GM23248 (cell line): ENCODE measurements at regions not wholly inside any gene's neighbourhood (a gene's known extent, or its start where the extent isn't known, plus 50 kb on each side); places are given as distances from the start of the nearest gene placed in this dataset.
A peak's percentile ranks its signal among the peaks of the same experiment; 100 is the strongest.

ENCODE experiments used
- DNase-seq: peaks from one replicate; pipeline ENCODE4 v3.0.0-alpha.2; 2015
- H2AFZ ChIP-seq: fragments of 200-600 bp; sonication (generic); 2 replicates; pipeline ENCODE4 v1.6.1; 2016; ENCODE audit warnings: antibody characterized with exemption
- H3F3A ChIP-seq: fragments of 200-600 bp; sonication (generic); 2 replicates; pipeline ENCODE4 v1.6.1; 2016; ENCODE audit warnings: mild to moderate bottlenecking, antibody characterized with exemption, mixed run types; ENCODE audit not compliant: insufficient read depth
- H3K27ac ChIP-seq: fragments of 200-600 bp; sonication (generic); 2 replicates; pipeline ENCODE4 v1.5.1; 2016; ENCODE audit warnings: mild to moderate bottlenecking
- H3K27me3 ChIP-seq: fragments of 200-600 bp; sonication (generic); replicated peaks from 2 replicates; pipeline ENCODE4 v1.6.1; 2016; ENCODE audit warnings: mild to moderate bottlenecking; ENCODE audit not compliant: insufficient read depth
- H3K36me3 ChIP-seq: fragments of 200-600 bp; sonication (generic); 2 replicates; pipeline ENCODE4 v1.6.1; 2016; ENCODE audit warnings: low read depth, mild to moderate bottlenecking
- H3K4me1 ChIP-seq: fragments of 200-600 bp; sonication (generic); 2 replicates; pipeline ENCODE4 v1.6.1; 2016; ENCODE audit warnings: mild to moderate bottlenecking; ENCODE audit not compliant: insufficient read depth
- H3K4me2 ChIP-seq: fragments of 200-600 bp; sonication (generic); one replicate; pipeline ENCODE4 v1.6.1; 2016; ENCODE audit warnings: mild to moderate bottlenecking; ENCODE audit not compliant: unreplicated experiment
- H3K4me3 ChIP-seq: fragments of 200-600 bp; sonication (generic); 2 replicates; pipeline ENCODE4 v1.5.1; 2016; ENCODE audit warnings: mild to moderate bottlenecking
- H3K79me2 ChIP-seq: fragments of 200-600 bp; sonication (generic); 2 replicates; pipeline ENCODE4 v1.6.1; 2016; ENCODE audit warnings: mild to moderate bottlenecking; ENCODE audit not compliant: insufficient read depth
- H3K9ac ChIP-seq: fragments of 200-600 bp; sonication (generic); 2 replicates; pipeline ENCODE4 v1.6.1; 2016; ENCODE audit warnings: mild to moderate bottlenecking
- H3K9me2 ChIP-seq: fragments of 200-600 bp; sonication (generic); 2 replicates; pipeline ENCODE4 v1.6.1; 2016; ENCODE audit warnings: mixed run types, mild to moderate bottlenecking, moderate library complexity; ENCODE audit not compliant: insufficient read depth
- H3K9me3 ChIP-seq: fragments of 200-600 bp; sonication (generic); one replicate; pipeline ENCODE4 v1.6.1; 2017; ENCODE audit warnings: low read depth
- H4K20me1 ChIP-seq: fragments of 200-600 bp; sonication (generic); 2 replicates; pipeline ENCODE4 v1.6.0; 2016; ENCODE audit not compliant: insufficient read depth
- EZH2 ChIP-seq: fragments of 200-600 bp; sonication (generic); IDR thresholded peaks from 2 replicates; pipeline ENCODE4 v1.6.1; 2018; ENCODE audit warnings: antibody characterized with exemption, mild to moderate bottlenecking; ENCODE audit not compliant: insufficient read depth, poor library complexity, severe bottlenecking
- EZH2phosphoT487 ChIP-seq: fragments of 200-600 bp; sonication (generic); IDR thresholded peaks from 2 replicates; pipeline ENCODE4 v1.6.1; 2018; ENCODE audit warnings: antibody characterized with exemption, moderate library complexity, mild to moderate bottlenecking, low read depth; ENCODE audit not compliant: insufficient read depth
- WGBS, 2 experiments: methylation state at CpG; one replicate each; pipeline ENCODE4 v1.1.6; 2015 to 2017; ENCODE audit warnings: low lambda C conversion rate in 2 of 2, low coverage in 1 of 2; ENCODE audit errors: missing lambda C conversion rate in 2 of 2; 5-methylcytosine and 5-hydroxymethylcytosine counted together
- in situ Hi-C: fragments of 300-500 bp; cut with MboI; formaldehyde crosslinking; loops from 2 replicates; pipeline ENCODE4 v1.15.0; 2020

DNA sequence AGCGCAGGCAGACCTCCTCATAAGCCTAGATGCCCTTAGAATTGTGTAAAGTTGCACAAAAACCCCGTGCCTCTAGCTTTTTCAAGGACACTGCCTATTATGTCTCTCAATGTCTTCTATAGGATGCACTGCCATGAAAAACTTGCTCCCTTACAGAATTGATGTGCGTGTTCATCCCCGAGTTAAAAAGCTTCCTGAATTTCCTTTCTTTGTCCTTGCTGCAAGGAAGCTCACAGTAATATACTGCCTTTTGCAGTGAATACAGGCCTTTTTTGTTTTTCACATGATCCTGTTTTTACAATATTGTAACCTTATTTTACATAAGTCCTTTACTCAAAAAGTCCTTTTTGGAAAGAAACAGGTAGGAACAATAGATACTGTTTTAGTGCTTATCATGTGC, 193.0 kb downstream of the TTLL7 start:
- Histone ChIP-seq H3K4me2 (no peak overlapping the region), H3F3A (no peaks in the 10 kb centered on the region), H3K36me3 (no peaks in the 10 kb centered on the region), H3K27me3 (no peaks in the 10 kb centered on the region), H3K9ac (no peak overlapping the region), H3K9me3 (no peaks in the 10 kb centered on the region), H3K27ac (no peak overlapping the region), H2AFZ (no peak overlapping the region), H4K20me1 (no peaks in the 10 kb centered on the region), H3K4me3 (no peak overlapping the region), H3K79me2 (no peaks in the 10 kb centered on the region), H3K9me2 (no peaks in the 10 kb centered on the region), H3K4me1 (no peaks in the 10 kb centered on the region)
- WGBS, 2 experiments: 74 to 77% methylated on average over 4 of the region's 4 CpGs
- in situ Hi-C loops: no loop called here
- no peak for TF ChIP-seq EZH2phosphoT487
- TF ChIP-seq EZH2: no peak
- DNase-seq: no peak

- Histone ChIP-seq H3K4me2 (no peak overlapping the region), H3F3A (no peaks in the 10 kb centered on the region), H3K27ac (no peak overlapping the region), H3K4me1 (no peaks in the 10 kb centered on the region), H3K79me2 (no peaks in the 10 kb centered on the region), H3K27me3 (no peaks in the 10 kb centered on the region), H3K9me3 (no peaks in the 10 kb centered on the region), H2AFZ (no peak overlapping the region), H4K20me1 (no peaks in the 10 kb centered on the region), H3K36me3 (no peaks in the 10 kb centered on the region), H3K4me3 (no peak overlapping the region), H3K9ac (no peak overlapping the region), H3K9me2 (no peaks in the 10 kb centered on the region)
- in situ Hi-C loops: no loop called here
- TF ChIP-seq EZH2: no peak
- no peak for TF ChIP-seq EZH2phosphoT487
- 4 to 12% methylated on average over 8 of the region's 8 CpGs for WGBS, 2 experiments
- peak; percentile 9 for DNase-seq
Observed at GRCh38 chr1:83802460-83803152, 196.3 kb downstream of the TTLL7 start.

DNA sequence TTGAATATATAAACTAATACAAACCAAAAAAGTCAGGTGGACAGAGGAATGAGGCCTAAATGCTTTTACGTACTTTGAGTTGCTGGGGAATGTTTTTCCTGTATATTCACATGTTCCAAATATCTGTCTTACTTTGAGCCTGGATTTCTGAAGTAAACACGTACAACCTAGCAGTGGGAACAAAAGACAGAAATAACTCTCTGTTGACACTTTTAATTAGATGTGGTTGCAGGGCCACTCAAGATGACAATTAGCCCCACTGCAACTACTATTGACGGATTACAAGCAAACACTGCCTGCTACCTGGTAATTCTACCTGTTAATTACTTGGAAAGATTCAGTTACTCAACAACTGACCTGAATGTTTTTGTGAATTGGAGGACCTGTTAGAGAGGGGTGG, 196.9 kb downstream of the TTLL7 start:
- no peak for DNase-seq
- Histone ChIP-seq H2AFZ (no peak overlapping the region), H3K9me3 (no peaks in the 10 kb centered on the region), H3K4me3 (no peak overlapping the region), H3K36me3 (no peaks in the 10 kb centered on the region), H3K27ac (no peak overlapping the region), H3K9ac (no peak overlapping the region), H3K27me3 (no peaks in the 10 kb centered on the region), H3K79me2 (no peaks in the 10 kb centered on the region), H3K4me1 (no peaks in the 10 kb centered on the region), H3F3A (no peaks in the 10 kb centered on the region), H3K4me2 (no peak overlapping the region), H4K20me1 (no peaks in the 10 kb centered on the region), H3K9me2 (no peaks in the 10 kb centered on the region)
- TF ChIP-seq EZH2phosphoT487: no peak
- in situ Hi-C loops: no loop called here
- 48 to 52% methylated on average over 3 of the region's 3 CpGs for WGBS, 2 experiments

DNA sequence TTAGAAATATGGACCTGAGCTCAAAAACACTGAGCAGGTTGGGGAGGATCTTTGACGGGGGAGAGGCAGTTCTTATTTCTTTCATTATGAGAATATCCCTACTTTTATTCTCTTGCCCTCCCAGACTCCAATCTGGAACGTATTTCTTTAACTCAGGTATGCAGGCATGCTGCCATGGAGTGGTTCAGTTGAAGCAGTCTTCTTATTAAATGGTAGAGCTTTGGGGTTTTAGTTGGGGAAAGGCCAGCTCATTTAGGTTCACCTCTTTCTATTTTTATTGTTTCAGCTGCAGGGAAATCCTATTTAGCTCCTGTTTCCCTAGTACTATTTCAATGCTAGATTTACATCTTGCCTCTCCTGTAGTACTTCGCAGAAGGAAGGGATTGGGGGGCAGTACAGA, 198.9 kb downstream of the TTLL7 start:
- Histone ChIP-seq H3F3A (no peaks in the 10 kb centered on the region), H3K9me3 (no peaks in the 10 kb centered on the region), H3K79me2 (no peaks in the 10 kb centered on the region), H2AFZ (no peak overlapping the region), H3K9ac (no peak overlapping the region), H4K20me1 (no peaks in the 10 kb centered on the region), H3K4me1 (no peaks in the 10 kb centered on the region), H3K36me3 (no peaks in the 10 kb centered on the region), H3K9me2 (no peaks in the 10 kb centered on the region), H3K4me3 (no peak overlapping the region), H3K27ac (no peak overlapping the region), H3K27me3 (no peaks in the 10 kb centered on the region), H3K4me2 (no peak overlapping the region)
- TF ChIP-seq EZH2 (no peak), EZH2phosphoT487 (no peak)
- WGBS, 2 experiments: 38 to 39% methylated on average over 3 of the region's 3 CpGs
- DNase-seq: no peak
- in situ Hi-C loops: no loop called here

DNA sequence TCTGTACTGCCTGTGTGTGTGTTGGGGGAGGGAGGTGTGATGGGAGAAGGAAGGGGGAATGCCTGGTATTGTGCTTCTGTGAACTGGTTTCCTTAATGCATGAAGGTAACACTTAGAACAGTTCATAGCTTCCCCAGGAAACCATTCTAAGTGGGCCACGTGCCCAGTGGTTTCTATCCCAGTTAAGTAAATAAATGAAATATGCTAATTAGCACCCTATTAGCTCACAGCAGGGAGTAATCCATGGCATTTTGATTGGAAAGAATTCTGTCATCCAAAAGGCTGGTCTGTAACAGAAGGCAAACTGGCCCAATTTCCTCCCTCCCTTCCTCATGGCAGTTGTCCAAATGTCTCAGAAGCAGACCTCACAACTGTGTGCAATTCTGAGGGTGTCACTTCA, 199.3 kb downstream of the TTLL7 start:
- no peaks in the 10 kb centered on the region for H3K9me3 ChIP-seq
- in situ Hi-C loops: no loop called here
- peak; percentile 3 for DNase-seq
- WGBS, 2 experiments: 14 to 43% methylated on average over 1 of the region's 1 CpG
- no peaks in the 10 kb centered on the region for H3K27me3 ChIP-seq
- H4K20me1 ChIP-seq: no peaks in the 10 kb centered on the region
- no peak overlapping the region for H2AFZ ChIP-seq
- H3K9ac ChIP-seq: no peak overlapping the region
- H3K9me2 ChIP-seq: no peaks in the 10 kb centered on the region
- no peak overlapping the region for H3K4me3 ChIP-seq
- no peaks in the 10 kb centered on the region for H3K4me1 ChIP-seq
- TF ChIP-seq EZH2 (no peak), EZH2phosphoT487 (no peak)
- H3K79me2 ChIP-seq: no peaks in the 10 kb centered on the region
- H3K36me3 ChIP-seq: no peaks in the 10 kb centered on the region
- H3K4me2 ChIP-seq: no peak overlapping the region
- H3F3A ChIP-seq: no peaks in the 10 kb centered on the region
- H3K27ac ChIP-seq: no peak overlapping the region
